ENCODE measurements at regions not wholly inside any gene's neighbourhood (a gene's known extent, or its start where the extent isn't known, plus 50 kb on each side); places are given as distances from the start of the nearest gene placed in this dataset.

DNA sequence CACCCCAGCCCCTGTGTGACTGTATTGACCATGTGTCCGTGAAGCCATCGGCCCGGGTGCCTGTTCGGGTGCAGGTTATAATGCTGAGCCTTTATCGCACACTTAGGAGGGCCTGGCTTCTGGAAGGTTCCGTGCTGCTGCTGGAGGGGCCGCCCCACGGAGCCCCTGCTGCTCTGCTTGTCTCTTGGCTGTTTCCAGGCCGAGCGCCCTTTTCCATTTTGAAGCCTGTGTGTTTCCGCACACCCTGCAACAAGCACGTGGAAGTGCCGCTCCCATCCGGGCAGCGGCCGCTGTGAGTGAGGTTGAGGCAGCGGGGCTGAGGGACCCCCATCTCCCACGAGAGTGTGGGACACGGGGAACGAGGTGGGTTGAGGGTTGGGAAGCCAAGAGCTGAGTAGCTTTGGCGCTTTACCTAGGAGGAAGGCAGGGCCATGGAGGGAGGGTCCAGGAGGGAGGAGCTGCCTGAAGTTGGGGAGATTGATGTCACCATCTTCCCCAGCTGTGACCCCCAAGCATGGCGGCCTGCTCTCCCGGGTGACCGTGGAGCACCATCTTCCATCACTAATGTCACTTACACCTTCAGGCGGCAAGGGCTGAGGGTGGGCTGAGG lies 200.1 kb upstream of the GSE1 start:
- TF ChIP-seq ZNF274 (IDR thresholded peaks at IDR 0.05; ENCODE audit: low read depth, low read length) = no peak
- no peak overlapping the region for H3K4me3 ChIP-seq (ENCODE audit: low read length)

- no peak overlapping the region for H3K4me3 ChIP-seq (ENCODE audit: low read length)
- TF ChIP-seq ZNF274 (IDR thresholded peaks at IDR 0.05; ENCODE audit: low read depth, low read length) = no peak
Measured at GRCh38 chr16:85413691-85414663, 199.1 kb upstream of the GSE1 start.

DNA sequence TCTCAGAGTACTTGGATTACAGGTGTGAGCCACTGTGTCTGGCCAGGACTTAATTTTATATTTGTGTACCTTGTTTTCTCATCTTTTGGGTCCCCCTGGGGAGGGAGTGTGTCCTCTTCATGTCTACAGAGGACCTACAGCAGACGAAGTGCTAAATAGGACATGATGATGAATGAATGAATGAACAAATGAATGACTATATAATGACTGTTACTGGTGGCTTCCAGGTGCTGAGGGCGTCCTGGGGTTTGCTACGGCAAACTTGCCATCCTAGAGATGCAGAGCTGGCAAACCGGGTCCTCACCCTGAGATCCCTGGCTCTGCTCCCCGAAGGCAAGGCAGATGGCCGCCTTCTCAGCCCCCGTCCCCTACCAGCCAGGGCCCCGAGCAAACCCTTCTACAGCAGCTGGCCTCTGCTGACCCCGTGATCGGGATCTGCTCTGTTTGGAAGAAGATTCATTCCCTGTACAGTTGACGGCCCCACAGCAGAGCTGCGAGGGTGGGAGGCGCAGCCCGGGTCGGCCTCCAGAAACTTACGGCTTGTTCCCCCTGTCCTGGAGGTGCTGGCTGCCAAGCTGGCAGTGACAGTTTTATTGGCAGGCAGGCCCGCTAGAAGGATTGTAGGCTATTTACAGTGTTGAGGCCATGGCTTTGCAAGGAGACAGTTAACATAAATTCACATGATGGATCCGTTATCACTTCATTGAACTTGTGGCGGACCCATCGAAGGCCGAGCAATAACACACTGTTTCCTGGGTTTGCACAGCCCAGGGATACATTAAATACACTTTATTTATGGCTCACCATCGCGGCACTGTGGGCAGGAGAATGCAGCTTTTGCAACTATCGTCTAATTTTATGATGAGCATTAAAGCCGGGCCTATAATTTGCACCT lies 197.7 kb upstream of the GSE1 start:
- H3K4me3 ChIP-seq (ENCODE audit: low read length) = no peak overlapping the region
- no peak for TF ChIP-seq ZNF274 (IDR thresholded peaks at IDR 0.05; ENCODE audit: low read depth, low read length)

- no peak overlapping the region for H3K4me3 ChIP-seq (ENCODE audit: low read length)
- no peak for TF ChIP-seq ZNF274 (IDR thresholded peaks at IDR 0.05; ENCODE audit: low read depth, low read length)
Measured at GRCh38 chr16:85416228-85417109, 196.7 kb upstream of the GSE1 start.

DNA sequence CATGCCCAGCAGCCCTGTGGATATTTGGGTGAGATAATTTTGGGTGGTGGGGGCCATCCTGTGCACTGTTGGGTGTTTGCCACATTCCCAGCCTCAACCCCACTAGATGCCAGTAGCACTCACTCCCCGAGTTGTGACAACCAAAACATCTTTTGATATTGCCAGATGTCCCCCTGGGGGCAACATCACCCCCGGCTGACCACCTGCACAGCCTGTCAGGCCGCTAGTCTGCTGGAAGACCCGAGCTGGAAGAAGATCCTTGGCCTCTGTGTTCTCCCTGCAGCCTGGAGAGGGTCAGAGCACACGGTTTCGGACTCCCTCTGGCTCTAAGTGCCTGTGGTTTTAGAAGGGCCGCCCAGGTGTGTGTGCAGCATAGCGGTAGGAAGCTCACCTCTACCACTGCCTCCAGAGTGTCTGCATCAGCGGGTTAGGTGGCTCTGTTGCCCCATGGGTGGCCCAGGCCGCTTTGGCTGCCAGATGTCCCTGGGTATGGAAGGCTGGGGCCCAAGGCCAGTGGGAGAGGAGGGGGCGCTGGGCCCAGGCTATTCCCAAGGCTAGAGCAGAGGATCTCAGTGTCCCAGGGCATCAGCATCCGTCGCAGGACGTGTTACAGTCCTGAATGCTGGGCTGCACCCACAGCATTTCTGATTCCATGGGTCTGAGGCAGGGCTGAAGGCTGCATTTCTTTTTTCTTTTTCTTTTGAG lies 195.8 kb upstream of the GSE1 start:
- no peak overlapping the region for H3K4me3 ChIP-seq (ENCODE audit: low read length)
- TF ChIP-seq ZNF274 (IDR thresholded peaks at IDR 0.05; ENCODE audit: low read depth, low read length) = no peak

DNA sequence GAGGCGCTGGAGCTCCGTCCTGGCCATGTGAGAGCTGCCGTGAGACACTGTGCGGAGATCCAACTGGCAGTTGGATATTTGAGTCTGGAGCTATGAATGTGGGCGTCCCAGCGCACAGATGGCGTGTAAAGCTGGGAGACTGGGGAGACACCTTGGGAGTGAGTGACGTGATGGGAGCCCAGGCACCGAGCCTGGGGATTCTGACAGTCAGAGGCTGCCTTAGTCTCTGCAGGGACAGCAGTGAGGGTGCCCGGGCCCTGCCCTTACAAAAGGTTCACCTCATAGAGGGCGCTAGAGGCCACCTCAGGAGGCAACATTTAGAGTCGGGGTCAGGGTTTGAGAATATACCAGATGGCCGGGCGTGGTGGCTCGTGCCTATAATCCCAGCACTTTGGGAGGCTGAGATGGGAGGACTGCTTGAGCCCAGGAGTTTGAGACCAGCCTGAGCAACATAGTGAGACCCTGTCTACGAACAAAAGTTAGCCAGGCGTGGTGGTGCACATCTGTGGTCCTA lies 194.1 kb upstream of the GSE1 start:
- no peak for TF ChIP-seq ZNF274 (IDR thresholded peaks at IDR 0.05; ENCODE audit: low read depth, low read length)
- H3K4me3 ChIP-seq (ENCODE audit: low read length) = no peak overlapping the region

DNA sequence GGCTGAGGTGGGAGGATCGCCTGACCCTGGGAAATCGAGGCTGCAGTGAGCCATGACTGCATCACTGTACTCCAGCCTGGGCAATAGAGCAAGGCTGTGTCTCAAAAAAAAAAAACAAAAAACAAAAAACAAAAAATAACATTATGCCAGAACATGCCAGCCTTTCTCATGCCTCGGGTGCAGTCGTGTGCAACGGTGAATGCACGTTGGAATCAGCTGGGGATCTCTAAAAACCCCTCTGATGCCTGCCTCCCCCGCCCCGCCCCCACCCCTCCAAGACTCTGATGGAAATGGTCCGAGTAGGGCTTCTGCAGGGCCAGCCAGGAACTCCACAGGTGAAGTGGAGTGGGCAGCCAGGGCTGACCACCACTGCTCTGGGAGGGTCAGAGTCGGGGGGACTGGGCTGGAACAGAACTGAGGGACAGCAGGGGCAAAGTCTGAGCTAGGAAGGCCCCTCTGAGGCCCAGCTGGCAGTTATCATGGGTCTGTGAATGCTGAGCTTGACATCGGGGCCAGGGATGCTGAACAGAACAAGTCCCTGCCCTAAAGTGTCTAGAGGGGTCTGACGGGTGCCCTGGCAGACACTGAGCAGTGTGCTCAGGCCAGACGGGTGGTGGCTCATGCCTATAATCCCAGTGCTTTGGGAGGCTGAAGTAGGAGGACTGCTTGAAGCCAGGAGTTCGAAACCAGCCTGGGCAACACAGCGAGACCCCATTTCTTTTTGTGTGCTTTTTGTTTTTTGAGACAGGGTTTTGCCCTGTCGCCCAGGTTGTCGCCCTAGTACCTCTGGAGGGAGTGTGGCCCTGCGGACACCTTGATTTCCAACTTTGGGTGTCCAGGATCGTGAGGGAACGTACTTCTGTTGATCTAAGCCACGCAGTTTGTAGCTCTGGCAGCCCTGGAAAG lies 193.4 kb upstream of the GSE1 start:
- no peak for TF ChIP-seq ZNF274 (IDR thresholded peaks at IDR 0.05; ENCODE audit: low read depth, low read length)
- H3K4me3 ChIP-seq (ENCODE audit: low read length) = no peak overlapping the region

DNA sequence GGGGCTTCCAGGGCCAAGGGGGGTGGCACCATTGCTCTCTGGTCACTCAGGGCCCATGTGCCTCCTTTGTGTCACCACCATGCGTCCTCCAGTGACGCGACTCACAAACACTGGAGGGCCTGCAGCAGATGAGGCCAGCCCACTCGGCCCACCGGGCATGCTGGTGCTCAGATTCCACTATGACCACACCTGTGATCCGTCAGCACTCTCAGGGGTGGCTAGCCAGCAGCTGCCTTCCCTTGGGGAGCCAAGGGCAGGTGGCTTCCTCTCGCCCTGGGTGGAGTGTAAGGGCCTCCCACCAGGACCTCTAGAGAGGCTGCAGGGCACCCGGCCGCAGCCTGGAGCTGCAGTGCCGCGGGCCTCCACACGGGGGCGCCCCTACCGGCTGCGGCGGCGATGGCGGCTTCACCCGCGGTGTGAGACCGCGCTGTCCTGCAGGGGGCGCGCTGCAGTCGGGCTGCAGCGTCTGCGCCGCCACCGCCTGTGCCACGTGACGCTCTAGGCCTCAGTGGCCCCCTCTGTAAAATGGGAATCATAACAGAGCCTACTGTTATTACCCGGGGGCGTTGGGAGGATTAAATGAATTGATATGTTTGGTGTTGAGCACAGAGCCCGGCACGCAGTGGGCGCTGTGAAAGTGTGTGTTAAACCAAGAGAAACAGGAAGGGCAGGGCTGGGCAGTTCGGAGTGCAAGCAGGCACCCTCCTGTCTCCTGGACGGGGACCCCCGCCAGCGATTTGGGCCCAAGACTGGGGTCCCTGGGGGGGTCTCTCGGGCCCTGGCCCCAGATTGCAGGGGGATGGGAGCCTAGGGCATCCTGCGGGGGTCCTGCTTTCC lies 192.4 kb upstream of the GSE1 start:
- TF ChIP-seq ZNF274 (IDR thresholded peaks at IDR 0.05; ENCODE audit: low read depth, low read length) = no peak
- no peak overlapping the region for H3K4me3 ChIP-seq (ENCODE audit: low read length)

- no peak for TF ChIP-seq ZNF274 (IDR thresholded peaks at IDR 0.05; ENCODE audit: low read depth, low read length)
- no peak overlapping the region for H3K4me3 ChIP-seq (ENCODE audit: low read length)
Measured at GRCh38 chr16:85421338-85422195, 191.6 kb upstream of the GSE1 start.

DNA sequence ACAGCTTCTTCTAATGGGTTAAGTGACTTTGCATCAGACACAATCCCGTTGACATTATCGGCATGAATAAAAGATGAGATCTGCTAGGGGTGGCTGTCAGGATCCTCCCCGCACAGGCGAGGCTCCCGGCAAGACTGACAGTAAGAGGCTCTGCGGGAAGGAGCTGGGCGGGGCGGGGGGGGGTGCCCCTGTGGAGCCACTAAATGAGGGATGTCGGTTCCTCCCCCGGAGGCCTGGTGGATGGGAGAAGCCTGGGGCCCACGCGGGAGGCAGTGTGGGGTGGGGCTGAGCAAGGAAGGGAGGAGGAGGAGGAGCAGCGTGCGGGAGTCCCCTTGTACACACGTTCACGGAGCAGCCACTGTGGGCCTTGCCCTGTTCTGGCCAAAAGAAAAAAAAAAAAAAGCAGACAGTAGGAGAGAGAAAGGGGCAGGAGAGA lies 190.9 kb upstream of the GSE1 start:
- no peak for TF ChIP-seq ZNF274 (IDR thresholded peaks at IDR 0.05; ENCODE audit: low read depth, low read length)
- no peak overlapping the region for H3K4me3 ChIP-seq (ENCODE audit: low read length)
